ENCODE measurements at regions not wholly inside any gene's neighbourhood (a gene's known extent, or its start where the extent isn't known, plus 50 kb on each side); places are given as distances from the start of the nearest gene placed in this dataset.

GRCh38 chr17:5837055-5837491 is 233.1 kb upstream of the WSCD1 start:
- TF ChIP-seq CTCF (IDR thresholded peaks at IDR 0.05) (no peak), POLR2A (IDR thresholded peaks at IDR 0.05) (no peak), POLR2AphosphoS5 (IDR thresholded peaks at IDR 0.05; ENCODE audit: insufficient read depth in 1 of 2, low read depth in 1 of 2) (no peak)
